Esophagus mucosa (tissue), 1 donor: ENCODE measurements at regions not wholly inside any gene's neighbourhood (a gene's known extent, or its start where the extent isn't known, plus 50 kb on each side); places are given as distances from the start of the nearest gene placed in this dataset.
"Not testable (repeated sequence)": the region's sequence is repeated elsewhere in the genome, so short reads cannot be mapped to it uniquely, and the experiment has no call there.

Experiments
- ATAC-seq: fragments of 200-7000 bp; cut with Tn5 transposase; one replicate; pipeline ENCODE4 v1.9.1; 2020
- donor health status: DM: yes; HTN: yes; CAD: no.

DNA sequence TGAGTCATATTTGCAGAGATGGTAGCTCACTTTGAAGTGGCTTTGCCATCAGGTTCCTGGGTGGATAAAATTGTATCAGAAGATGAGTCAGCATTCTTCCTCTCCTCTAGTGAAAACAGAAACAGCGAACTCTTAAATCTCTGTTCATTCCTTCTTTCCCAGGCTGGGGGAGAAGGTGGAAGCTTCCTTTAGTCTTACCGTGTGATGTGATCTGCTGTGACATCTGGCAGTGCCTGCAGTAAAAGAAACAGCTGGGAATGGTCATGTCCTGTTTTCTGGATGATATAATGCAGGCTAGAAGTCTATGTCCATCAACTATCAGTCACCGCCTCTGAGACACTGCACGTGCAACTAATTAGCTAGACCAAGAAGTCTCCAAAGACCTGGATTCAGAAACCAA is 171.6 kb downstream of the VAPA start:
- ATAC-seq = no peak

GRCh38 chr18:10085876-10086275 is 172.1 kb downstream of the VAPA start:
- ATAC-seq = no peak

- ATAC-seq = peak; percentile 89
These were observed 172.8 kb downstream of the VAPA start for GRCh38 chr18:10086458-10087210.

GRCh38 chr18:10088734-10089133 is 174.9 kb downstream of the VAPA start:
- ATAC-seq = peak; percentile 19

DNA sequence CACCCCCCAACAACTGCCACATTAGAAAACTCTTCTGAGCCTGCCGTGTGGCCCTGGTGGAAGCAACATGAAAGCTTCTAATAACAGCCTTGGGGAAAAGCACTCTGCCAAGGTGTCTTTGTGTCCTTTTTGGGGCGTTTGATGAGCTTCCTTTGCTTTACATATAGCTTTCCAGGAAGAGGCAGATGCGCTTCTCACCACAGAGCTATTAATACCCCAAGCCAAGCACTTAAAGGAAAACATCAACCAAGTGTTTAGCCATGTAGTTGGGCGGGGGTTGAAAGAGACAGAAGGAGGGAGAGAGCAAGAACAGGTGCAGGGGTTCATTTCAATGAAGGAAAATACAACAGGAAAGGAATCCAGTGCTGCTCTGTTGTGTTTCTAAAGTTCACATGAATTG is 176.1 kb downstream of the VAPA start:
- no peak for ATAC-seq

DNA sequence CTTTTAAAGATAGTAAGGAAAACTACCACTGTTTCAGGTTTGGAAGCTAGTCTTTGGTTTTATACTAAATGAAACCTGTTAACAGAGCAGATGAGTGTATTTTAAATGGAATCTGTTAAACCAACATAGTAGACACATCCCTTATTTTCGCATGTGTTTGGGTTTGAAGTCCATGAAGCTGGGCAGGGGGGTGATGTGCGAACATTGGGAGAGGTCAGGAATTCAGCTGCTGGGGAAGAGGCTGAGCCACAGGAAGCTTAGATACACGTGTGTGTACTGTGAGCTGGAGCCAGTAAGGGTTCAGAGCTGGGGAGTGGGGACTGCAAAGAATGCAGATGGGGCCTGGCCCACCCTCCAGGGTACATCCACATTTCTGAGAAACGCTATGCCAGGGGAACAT is 176.9 kb downstream of the VAPA start:
- ATAC-seq = no peak

- no peak for ATAC-seq
These were observed 179.6 kb downstream of the VAPA start for GRCh38 chr18:10093445-10093844.

DNA sequence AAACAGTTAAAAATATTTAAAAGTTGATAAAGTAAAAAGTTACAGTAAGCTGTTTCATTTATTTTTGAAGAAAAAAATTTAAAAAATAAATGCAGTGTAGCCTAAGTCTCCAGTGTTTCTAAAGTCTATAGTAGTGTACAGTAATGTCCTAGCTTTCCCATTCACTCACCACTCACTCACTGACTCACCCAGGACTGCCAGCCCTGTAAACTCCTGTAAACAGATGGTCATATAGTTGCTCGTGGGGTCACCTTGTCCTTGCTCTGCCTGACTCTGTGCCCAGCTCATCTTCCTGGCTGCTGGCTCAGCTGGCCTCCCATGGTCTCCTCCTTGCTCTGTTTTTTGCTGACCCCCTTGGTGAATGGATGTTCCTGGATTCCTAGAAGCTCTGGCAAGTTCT is 180.3 kb downstream of the VAPA start:
- peak; percentile 12 for ATAC-seq

- peak; percentile 89 for ATAC-seq
These were observed 180.8 kb downstream of the VAPA start for GRCh38 chr18:10094655-10095054.

DNA sequence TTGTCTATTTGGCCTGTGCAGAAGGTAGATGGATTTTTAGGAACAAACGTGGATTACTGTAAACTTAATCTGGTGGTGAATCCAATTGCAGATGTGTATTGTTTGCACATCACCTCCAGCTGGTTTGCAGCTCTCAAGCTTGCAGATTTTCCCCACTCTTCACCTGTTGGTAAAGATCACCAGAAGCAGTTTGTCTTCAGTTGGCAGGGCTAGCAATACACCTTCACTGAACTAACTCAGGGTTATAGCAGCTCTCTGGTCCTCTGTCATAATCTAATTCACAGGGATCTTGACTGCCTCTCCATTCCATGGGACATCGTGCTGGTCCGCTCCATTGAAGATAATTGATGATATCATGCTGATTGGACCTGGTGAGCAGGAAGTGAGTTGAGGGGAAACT is 181.5 kb downstream of the VAPA start:
- no peak for ATAC-seq

GRCh38 chr18:10099539-10100140 is 185.8 kb downstream of the VAPA start:
- ATAC-seq = no peak

- ATAC-seq = no peak
These were observed 186.4 kb downstream of the VAPA start for GRCh38 chr18:10100196-10100595.

DNA sequence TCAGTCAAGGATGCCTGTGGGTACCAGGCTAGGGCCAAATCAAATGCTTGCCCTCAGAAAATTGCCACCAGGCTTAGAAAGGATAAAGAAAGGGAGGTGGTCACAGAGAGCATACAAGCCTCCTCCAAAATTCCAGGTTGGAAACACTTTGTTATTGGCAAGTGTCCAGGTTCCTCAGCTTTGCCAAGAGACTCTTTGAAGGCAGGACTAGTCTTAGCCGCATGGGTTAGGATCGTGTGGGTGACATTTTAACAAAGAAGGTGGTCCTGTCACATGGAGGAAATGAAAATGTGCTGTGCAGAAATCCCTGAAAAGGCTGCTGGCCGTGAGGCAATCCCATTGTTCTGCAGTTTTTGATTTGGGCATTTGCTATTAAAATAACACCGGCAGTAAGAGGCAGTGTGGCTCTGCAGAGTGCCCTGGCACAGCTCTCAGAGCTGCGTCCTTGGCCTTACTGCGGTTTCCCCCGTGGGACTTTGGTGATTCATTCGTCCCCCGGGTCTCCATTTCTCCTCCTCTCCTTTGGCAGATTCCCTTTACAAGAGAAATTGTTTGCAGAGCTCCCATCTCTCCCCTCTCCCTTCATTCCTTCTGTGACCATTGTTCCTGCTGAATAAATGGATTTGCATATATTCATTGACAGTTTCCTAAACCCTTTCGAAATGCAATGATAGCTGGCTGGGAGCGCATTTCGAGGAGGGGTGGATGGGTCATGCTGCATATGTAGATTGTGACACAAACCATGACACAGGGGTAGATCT is 187.3 kb downstream of the VAPA start:
- no peak for ATAC-seq

DNA sequence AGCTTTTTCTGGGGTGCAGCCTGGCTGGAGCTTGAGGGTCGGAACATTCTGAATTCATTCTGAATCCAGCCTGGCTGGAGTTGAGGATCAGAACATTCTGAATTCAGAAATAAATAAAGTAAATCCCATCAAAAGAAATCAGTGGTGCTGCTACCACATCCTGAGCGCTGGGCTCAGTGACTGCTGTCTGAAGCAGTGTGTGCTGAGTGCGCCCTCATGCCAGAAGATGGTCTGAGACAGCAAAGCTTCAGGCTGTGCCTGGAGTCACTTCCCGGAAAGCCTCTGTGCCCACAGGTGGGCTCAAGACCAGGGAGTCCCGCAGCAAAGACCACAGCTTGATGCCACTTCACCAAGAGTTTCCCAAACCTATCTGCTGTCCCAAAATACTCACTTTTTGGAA is 187.9 kb downstream of the VAPA start:
- no peak for ATAC-seq

GRCh38 chr18:10105118-10105517 is 191.3 kb downstream of the VAPA start:
- not testable (repeated sequence) for ATAC-seq

DNA sequence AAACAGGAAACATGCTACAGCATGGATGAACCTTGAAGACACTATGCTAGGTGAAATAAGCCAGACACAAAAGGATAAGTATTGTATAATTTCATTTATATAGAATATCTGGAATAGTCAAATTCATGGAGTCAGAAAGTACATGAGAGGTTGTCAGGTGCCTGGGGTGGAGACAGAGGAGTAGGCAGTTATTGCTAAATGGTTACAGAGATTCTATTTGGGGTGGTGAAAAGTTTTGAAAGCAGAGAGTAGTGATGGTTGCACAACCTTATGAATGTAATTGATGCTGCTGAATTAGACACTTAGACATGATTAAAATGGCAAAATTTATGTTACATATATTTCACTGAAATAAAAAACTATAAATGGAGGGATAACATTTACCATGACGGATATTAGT is 197.4 kb downstream of the VAPA start:
- no peak for ATAC-seq

- ATAC-seq = no peak
These were observed 198.1 kb downstream of the VAPA start for GRCh38 chr18:10111944-10112343.

GRCh38 chr18:10113121-10114022 is 199.6 kb downstream of the VAPA start:
- ATAC-seq = no peak

DNA sequence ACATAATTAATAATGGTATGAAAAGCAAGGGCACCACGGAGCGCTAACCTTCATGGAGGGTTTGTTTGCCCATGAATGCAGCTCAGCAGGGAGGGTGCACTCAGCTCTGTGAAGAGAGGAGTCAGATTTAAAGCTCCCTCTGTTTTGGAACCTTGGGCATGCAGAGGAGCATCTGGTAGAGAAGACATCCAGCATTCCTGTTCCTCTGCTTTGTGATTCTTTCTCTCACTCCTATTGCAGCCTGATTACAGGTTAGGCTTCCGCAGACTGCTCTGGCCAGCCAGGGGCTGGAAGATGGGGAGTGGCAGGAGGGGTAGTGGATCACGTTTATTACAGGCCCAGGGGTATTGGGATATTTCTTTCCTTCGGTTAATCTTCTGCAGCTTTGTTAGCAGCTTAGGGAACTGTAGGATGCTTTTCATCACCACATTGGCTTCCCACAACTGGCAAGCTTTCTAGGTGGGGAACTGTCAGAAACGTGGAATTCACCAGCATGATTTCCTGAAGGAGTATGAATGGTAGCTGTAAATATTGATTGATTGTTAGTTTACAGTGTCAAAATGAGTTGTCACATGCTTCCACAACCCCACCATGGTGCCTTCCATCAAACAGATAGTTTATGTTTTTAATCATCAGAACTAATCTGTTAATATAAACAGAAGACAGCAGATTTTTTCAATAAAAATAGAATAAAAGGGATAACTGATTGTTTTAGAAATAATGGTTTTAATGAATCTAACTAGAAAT is 201.1 kb downstream of the VAPA start:
- no peak for ATAC-seq

- no peak for ATAC-seq
These were observed 202.8 kb downstream of the VAPA start for GRCh38 chr18:10116574-10116973.

DNA sequence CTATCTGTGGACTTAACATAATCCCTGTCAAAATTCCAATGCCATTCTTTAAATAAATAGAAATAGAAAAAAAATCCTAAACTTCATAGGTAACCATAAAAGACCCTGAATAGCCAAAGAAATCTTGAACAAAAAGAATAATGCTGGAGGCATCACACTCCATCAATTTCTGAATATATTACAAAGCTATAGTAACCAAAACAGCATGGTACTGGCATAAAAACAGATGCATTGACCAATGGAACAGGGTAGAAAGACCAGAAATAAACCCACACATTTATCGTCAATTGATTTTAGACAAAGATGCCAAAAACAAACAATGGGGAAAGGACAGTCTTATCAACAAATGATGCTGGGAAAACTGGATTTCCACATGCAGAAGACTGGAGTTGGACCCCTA is 205.7 kb downstream of the VAPA start:
- ATAC-seq = no peak

GRCh38 chr18:10119991-10120390 is 206.2 kb downstream of the VAPA start:
- ATAC-seq = no peak
